ENCODE measurements at regions not wholly inside any gene's neighbourhood (a gene's known extent, or its start where the extent isn't known, plus 50 kb on each side); places are given as distances from the start of the nearest gene placed in this dataset.

GRCh38 chr11:8315463-8315862 lies 51.8 kb upstream of the LMO1 start:
- H3F3A ChIP-seq (ENCODE audit: insufficient read depth) = no peaks in the 10 kb centered on the region
- H2AFZ ChIP-seq (ENCODE audit: low read depth, low read length, severe bottlenecking) = no peak overlapping the region
- H3K9ac ChIP-seq (ENCODE audit: low read length) = no peak overlapping the region
- TF ChIP-seq CTCF (IDR thresholded peaks at IDR 0.05; ENCODE audit: insufficient read depth, low read length, poor library complexity, severe bottlenecking) (no peak), EZH2phosphoT487 (conservative IDR thresholded peaks at IDR 0.05; ENCODE audit: low read length) (no peak)
- H3K9me3 ChIP-seq (ENCODE audit: insufficient read depth, low read length) = no peaks in the 10 kb centered on the region
- H3K9me2 ChIP-seq (replicated peaks; ENCODE audit: insufficient read depth, low read length) = no peaks in the 10 kb centered on the region
- H3K27me3 ChIP-seq (ENCODE audit: low read length) = no peaks in the 10 kb centered on the region
- no peak overlapping the region for H3K4me3 ChIP-seq (ENCODE audit: insufficient read depth, low read length, poor library complexity, severe bottlenecking)
- no peaks in the 10 kb centered on the region for H3K79me2 ChIP-seq (ENCODE audit: insufficient read depth, low read length)
- H3K27ac ChIP-seq (ENCODE audit: low read depth, low read length) = no peak overlapping the region
- H3K4me2 ChIP-seq (ENCODE audit: low read depth, low read length, poor library complexity, severe bottlenecking) = no peak overlapping the region
- H3K36me3 ChIP-seq (ENCODE audit: low read length) = no peaks in the 10 kb centered on the region
- no peaks in the 10 kb centered on the region for H4K20me1 ChIP-seq (ENCODE audit: low read depth, low read length)

- no peak overlapping the region for H3K4me2 ChIP-seq (ENCODE audit: low read depth, low read length, poor library complexity, severe bottlenecking)
- H3K4me3 ChIP-seq (ENCODE audit: insufficient read depth, low read length, poor library complexity, severe bottlenecking) = no peak overlapping the region
- H3K79me2 ChIP-seq (ENCODE audit: insufficient read depth, low read length) = no peaks in the 10 kb centered on the region
- no peaks in the 10 kb centered on the region for H3F3A ChIP-seq (ENCODE audit: insufficient read depth)
- H3K9ac ChIP-seq (ENCODE audit: low read length) = no peak overlapping the region
- no peaks in the 10 kb centered on the region for H4K20me1 ChIP-seq (ENCODE audit: low read depth, low read length)
- no peak overlapping the region for H3K27ac ChIP-seq (ENCODE audit: low read depth, low read length)
- no peaks in the 10 kb centered on the region for H3K9me3 ChIP-seq (ENCODE audit: insufficient read depth, low read length)
- H2AFZ ChIP-seq (ENCODE audit: low read depth, low read length, severe bottlenecking) = no peak overlapping the region
- H3K9me2 ChIP-seq (replicated peaks; ENCODE audit: insufficient read depth, low read length) = no peaks in the 10 kb centered on the region
- no peaks in the 10 kb centered on the region for H3K27me3 ChIP-seq (ENCODE audit: low read length)
- TF ChIP-seq CTCF (IDR thresholded peaks at IDR 0.05; ENCODE audit: insufficient read depth, low read length, poor library complexity, severe bottlenecking) (no peak), EZH2phosphoT487 (conservative IDR thresholded peaks at IDR 0.05; ENCODE audit: low read length) (no peak)
- no peaks in the 10 kb centered on the region for H3K36me3 ChIP-seq (ENCODE audit: low read length)
These were observed 51.2 kb upstream of the LMO1 start for GRCh38 chr11:8314916-8315315.

- H2AFZ ChIP-seq (ENCODE audit: low read depth, low read length, severe bottlenecking) = no peak overlapping the region
- no peaks in the 10 kb centered on the region for H4K20me1 ChIP-seq (ENCODE audit: low read depth, low read length)
- no peaks in the 10 kb centered on the region for H3F3A ChIP-seq (ENCODE audit: insufficient read depth)
- H3K4me3 ChIP-seq (ENCODE audit: insufficient read depth, low read length, poor library complexity, severe bottlenecking) = no peak overlapping the region
- H3K9me3 ChIP-seq (ENCODE audit: insufficient read depth, low read length) = no peaks in the 10 kb centered on the region
- no peaks in the 10 kb centered on the region for H3K36me3 ChIP-seq (ENCODE audit: low read length)
- H3K79me2 ChIP-seq (ENCODE audit: insufficient read depth, low read length) = no peaks in the 10 kb centered on the region
- no peak overlapping the region for H3K27ac ChIP-seq (ENCODE audit: low read depth, low read length)
- H3K4me2 ChIP-seq (ENCODE audit: low read depth, low read length, poor library complexity, severe bottlenecking) = no peak overlapping the region
- H3K9me2 ChIP-seq (replicated peaks; ENCODE audit: insufficient read depth, low read length) = no peaks in the 10 kb centered on the region
- TF ChIP-seq EZH2phosphoT487 (conservative IDR thresholded peaks at IDR 0.05; ENCODE audit: low read length) = no peak
- no peak for TF ChIP-seq CTCF (IDR thresholded peaks at IDR 0.05; ENCODE audit: insufficient read depth, low read length, poor library complexity, severe bottlenecking)
- H3K9ac ChIP-seq (ENCODE audit: low read length) = no peak overlapping the region
- H3K27me3 ChIP-seq (ENCODE audit: low read length) = no peaks in the 10 kb centered on the region
These were observed 49.9 kb upstream of the LMO1 start for GRCh38 chr11:8313504-8314090.
